Activated T-cell treated with anti-CD3 and anti-CD28 coated beads, Interleukin-2, amount 50 U/mL, for 24 hours (primary cell): ENCODE measurements at regions not wholly inside any gene's neighbourhood (a gene's known extent, or its start where the extent isn't known, plus 50 kb on each side); places are given as distances from the start of the nearest gene placed in this dataset.
"Not testable (repeated sequence)": the region's sequence is repeated elsewhere in the genome, so short reads cannot be mapped to it uniquely, and the experiment has no call there.

Experiments used
- DNase-seq: peaks from one replicate; pipeline ENCODE4 v3.0.0-alpha.2; 2020
- H3K27ac Mint-ChIP-seq: 2 replicates; pipeline ENCODE4 v1.8.0; 2020; ENCODE audit warnings: mild to moderate bottlenecking, mixed read lengths
- H3K27me3 Mint-ChIP-seq: 2 replicates; pipeline ENCODE4 v1.8.0; 2020; ENCODE audit warnings: mixed read lengths
- H3K36me3 Mint-ChIP-seq: 2 replicates; pipeline ENCODE4 v1.8.0; 2020; ENCODE audit warnings: low read depth, mixed read lengths
- H3K4me1 Mint-ChIP-seq: 2 replicates; pipeline ENCODE4 v1.8.0; 2020; ENCODE audit warnings: low read depth, mixed read lengths
- H3K4me3 Mint-ChIP-seq: 2 replicates; pipeline ENCODE4 v1.8.0; 2020; ENCODE audit warnings: mild to moderate bottlenecking, moderate library complexity, mixed read lengths
- H3K9me3 Mint-ChIP-seq: 2 replicates; pipeline ENCODE4 v1.8.0; 2020; ENCODE audit warnings: mixed read lengths

DNA sequence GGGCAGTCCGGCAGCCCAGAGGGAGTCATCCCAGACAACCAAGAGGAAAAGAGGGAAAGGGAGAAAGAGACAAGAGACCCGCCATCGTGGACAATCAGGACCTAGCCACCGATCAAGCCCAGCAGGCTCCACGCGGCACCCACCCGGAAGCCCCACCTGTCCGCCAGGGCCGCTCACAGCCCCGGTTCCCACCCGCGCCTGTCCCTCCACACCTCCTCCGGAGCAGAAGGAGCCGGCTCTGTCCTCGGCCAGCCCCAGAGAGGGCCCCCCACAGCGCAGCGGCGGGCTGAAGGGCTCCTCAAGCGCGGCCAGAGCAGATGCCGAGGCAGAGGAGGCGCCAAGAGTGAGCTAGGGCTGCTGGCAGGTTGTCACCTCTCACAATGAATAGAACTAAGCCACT is 784.7 kb upstream of the FBXO33 start:
- H3K9me3 Mint-ChIP-seq: peaks cover 9% of the 10 kb centered on the region
- no peak for DNase-seq
- no peaks in the 10 kb centered on the region for H3K4me1 Mint-ChIP-seq
- H3K36me3 Mint-ChIP-seq: no peaks in the 10 kb centered on the region
- H3K27ac Mint-ChIP-seq: no peak overlapping the region
- no peaks in the 10 kb centered on the region for H3K27me3 Mint-ChIP-seq
- no peak overlapping the region for H3K4me3 Mint-ChIP-seq

DNA sequence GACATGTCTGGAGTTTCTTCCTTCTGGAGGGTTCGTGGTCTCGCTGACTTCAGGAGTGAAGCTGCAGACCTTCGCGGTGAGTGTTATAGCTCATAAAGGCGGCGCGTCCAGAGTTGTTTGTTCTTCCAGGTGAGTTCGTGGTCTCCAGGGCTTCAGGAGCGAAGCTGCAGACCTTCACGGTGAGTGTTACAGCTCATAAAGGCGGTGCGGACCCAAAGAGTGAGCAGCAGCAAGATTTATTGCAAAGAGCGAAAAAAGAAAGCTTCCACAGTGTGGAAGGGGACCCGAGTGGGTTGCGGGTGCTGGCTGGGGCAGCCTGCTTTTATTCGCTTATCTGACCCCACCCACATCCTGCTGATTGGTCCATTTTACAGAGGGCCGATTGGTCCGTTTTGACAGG is 784.2 kb upstream of the FBXO33 start:
- H3K27me3 Mint-ChIP-seq, H3K4me3 Mint-ChIP-seq, H3K36me3 Mint-ChIP-seq, H3K9me3 Mint-ChIP-seq, DNase-seq, H3K27ac Mint-ChIP-seq, H3K4me1 Mint-ChIP-seq: not testable (repeated sequence)

DNA sequence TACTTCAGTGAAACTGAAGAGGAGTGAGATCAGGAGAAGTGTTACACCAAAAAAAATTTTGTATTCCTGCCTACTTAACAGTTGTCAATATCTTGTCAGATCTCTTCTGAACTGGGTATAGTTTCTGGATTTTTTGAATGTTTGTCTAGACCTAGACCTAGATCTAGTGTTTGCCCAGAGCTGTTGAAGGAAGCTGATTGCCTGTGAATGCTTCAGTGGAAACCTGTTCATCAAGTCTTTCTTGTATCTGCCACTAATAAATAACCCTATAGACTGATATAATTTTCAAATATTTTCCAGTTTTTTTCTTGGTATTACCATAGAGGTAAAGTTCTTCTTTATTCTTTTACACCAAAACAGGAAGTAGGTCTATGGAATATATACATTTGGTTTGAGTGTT is 781.5 kb upstream of the FBXO33 start:
- DNase-seq: no peak
- Mint-ChIP-seq H3K36me3 (no peaks in the 10 kb centered on the region), H3K27ac (no peak overlapping the region), H3K27me3 (no peaks in the 10 kb centered on the region), H3K4me1 (no peaks in the 10 kb centered on the region), H3K9me3 (peaks cover 9% of the 10 kb centered on the region), H3K4me3 (no peak overlapping the region)

DNA sequence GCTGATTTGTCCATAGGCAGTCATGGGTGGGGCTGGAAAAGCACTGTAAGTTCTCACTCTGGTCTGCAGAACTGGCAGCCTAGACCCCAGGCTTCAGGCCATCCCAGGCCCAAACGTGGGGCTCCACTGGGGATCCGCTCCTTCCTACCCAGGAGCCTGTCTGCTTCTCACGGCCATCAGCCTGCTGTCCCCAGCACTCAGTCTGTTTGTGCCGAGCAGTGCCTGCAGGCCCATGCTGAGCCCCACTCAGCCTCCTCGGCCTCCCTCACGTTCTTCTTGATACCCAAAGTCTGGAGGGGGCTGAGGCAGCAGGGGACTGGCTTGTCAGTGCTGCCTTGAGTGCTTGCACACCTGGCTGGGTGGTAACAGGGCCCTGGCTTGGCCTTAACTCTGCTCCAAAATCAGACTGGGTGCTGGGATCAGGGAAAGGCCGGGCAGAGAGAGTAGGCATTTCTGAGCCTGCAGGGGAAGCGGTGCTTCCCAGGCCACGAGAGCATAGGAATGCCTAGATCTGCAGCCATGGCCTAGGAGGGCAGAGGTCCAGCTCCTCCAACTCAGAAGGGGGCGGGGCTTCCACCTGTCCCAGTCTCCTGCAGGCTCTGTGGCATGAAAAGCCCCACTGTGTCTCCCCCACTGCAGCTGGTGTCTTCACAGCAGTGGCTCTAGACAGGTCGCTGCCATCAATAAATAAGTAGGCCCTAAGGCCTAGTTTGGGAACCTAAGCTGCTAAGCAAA is 772.4 kb upstream of the FBXO33 start:
- Mint-ChIP-seq H3K9me3 (peaks cover 7% of the 10 kb centered on the region), H3K27me3 (no peaks in the 10 kb centered on the region), H3K4me3 (no peak overlapping the region), H3K4me1 (no peaks in the 10 kb centered on the region), H3K27ac (no peak overlapping the region), H3K36me3 (no peaks in the 10 kb centered on the region)
- no peak for DNase-seq

DNA sequence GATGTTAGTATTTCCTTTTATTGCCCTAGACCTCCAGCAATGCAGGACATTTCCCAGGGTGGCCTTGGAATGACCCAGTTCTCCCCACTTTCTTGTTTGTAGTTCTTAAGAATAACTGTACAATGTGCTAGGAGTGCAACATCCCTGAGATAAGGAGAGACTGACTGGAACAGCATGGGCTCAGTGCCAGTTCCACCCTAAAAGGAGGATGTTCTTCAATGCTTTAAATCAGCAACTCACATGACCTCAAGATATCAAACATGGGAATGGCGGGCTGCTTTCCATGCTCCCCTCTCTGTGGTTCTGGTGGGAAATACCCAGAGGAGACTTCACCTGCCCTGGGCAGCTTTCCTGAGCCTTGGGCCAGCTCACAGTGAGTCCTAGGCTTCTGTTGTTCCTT is 766.9 kb upstream of the FBXO33 start:
- Mint-ChIP-seq H3K36me3 (no peaks in the 10 kb centered on the region), H3K4me3 (no peak overlapping the region), H3K4me1 (no peaks in the 10 kb centered on the region), H3K27me3 (no peaks in the 10 kb centered on the region), H3K9me3 (peaks cover 3% of the 10 kb centered on the region), H3K27ac (no peak overlapping the region)
- no peak for DNase-seq

DNA sequence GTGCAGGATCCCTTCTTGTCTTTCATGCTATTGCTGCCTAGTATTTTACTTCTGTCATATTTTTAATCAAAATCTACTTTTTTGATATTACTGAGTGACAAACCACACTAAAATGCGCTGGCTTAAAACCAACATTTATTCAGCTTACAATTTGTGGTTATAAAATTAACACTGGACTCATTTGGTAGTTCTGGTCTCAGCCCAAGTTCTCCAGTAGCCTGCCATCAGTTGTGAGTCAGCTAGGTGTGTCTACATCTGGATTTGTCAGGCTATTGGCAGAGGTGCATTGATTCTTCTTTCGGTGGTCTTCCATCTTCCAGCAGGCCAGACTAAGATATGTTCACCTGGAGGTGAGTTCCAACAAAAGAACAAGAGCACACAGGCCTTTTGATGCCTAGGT is 765.1 kb upstream of the FBXO33 start:
- no peak overlapping the region for H3K4me3 Mint-ChIP-seq
- H3K27ac Mint-ChIP-seq: no peak overlapping the region
- no peaks in the 10 kb centered on the region for H3K9me3 Mint-ChIP-seq

DNA sequence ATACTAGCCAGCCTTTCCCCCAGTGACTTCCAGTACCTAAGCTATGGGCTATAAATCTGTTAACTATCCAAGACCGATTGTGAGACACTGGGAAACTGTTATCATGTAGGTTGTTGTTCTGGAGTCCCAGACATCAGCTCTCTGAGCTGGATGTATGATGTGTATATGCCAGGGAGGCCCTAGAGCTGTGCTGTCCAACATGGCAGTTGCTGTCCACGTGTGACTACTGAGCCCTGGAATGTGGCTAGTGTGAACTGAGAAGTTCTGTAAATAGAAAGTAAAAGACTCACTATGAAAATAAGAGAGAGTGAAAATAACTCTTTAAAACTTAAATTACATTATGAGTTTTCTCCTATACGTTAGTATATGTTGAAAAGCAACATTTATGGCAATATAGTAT is 755.8 kb upstream of the FBXO33 start:
- no peak overlapping the region for H3K27ac Mint-ChIP-seq
- no peak overlapping the region for H3K4me3 Mint-ChIP-seq
- no peaks in the 10 kb centered on the region for H3K36me3 Mint-ChIP-seq
- no peaks in the 10 kb centered on the region for H3K4me1 Mint-ChIP-seq
- no peaks in the 10 kb centered on the region for H3K9me3 Mint-ChIP-seq
- DNase-seq: no peak
- H3K27me3 Mint-ChIP-seq: no peaks in the 10 kb centered on the region

More for the DNA sequence above, 765.1 kb upstream of the FBXO33 start:
- Mint-ChIP-seq H3K4me1 (no peaks in the 10 kb centered on the region), H3K27me3 (no peaks in the 10 kb centered on the region), H3K36me3 (no peaks in the 10 kb centered on the region)
- no peak for DNase-seq

DNA sequence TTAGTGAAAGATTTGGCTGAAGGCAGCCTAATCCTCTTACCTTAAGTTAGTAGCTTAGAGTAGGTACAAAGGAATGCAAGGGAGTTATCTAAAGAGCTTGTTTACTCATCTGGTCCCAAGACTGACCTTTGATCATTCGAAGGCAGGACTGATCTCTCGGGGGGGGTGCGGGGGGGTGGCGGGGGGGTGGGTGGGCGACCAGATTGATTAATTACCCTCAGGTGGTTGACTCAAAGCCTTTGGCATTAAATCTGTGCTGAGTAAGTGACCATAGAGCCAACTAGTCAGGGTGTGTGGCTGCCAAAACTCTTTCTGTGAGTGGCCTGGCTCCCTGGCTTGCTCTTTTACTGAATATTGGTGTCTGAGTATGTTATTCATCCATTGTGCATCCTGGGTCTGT is 731.9 kb upstream of the FBXO33 start:
- Mint-ChIP-seq H3K4me3 (no peak overlapping the region), H3K27ac (no peak overlapping the region), H3K4me1 (no peaks in the 10 kb centered on the region), H3K27me3 (no peaks in the 10 kb centered on the region), H3K36me3 (no peaks in the 10 kb centered on the region), H3K9me3 (peaks cover 23% of the 10 kb centered on the region)
- no peak for DNase-seq

DNA sequence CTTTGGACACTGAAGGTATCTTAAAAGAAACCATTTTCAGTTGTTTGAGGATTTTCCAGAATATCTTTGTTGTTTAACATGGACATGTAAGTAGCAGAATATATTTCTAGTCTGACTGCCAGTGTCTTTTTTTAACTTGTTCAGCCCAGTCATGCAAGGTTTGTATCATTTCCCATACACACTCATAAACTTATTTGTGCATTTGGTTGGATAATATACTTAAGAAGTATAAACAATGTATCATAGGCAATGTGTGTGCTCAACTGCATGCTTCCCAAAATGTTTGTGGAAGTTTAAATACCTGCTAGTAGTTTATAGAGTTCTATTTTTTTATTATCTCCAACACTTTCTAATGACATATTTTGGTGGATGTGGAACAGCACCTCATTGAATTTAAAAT is 707.4 kb upstream of the FBXO33 start:
- no peak for DNase-seq
- H3K36me3 Mint-ChIP-seq: no peaks in the 10 kb centered on the region
- H3K27me3 Mint-ChIP-seq: no peaks in the 10 kb centered on the region
- H3K9me3 Mint-ChIP-seq: peaks cover 18% of the 10 kb centered on the region
- H3K4me3 Mint-ChIP-seq: no peak overlapping the region
- no peak overlapping the region for H3K27ac Mint-ChIP-seq
- H3K4me1 Mint-ChIP-seq: no peaks in the 10 kb centered on the region

DNA sequence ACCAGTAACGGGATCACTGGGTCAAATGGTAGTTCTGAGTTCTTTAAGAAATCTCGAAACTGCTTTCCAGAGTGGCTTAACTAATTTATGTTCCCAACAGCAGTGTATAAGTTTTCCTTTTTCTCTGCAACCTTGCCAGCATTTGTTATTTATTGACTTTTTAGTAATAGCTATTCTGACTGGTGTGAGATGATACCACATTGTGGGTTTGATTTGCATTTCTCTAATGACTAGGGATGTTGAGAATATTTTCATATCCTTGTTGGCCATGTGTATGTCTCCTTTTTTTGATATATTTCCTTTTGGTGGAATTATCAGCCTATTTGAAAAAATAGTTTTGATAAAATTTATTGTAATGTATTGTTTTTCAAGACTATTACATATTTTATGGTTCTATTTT is 701.2 kb upstream of the FBXO33 start:
- Mint-ChIP-seq H3K27me3 (no peaks in the 10 kb centered on the region), H3K36me3 (no peaks in the 10 kb centered on the region)

DNA sequence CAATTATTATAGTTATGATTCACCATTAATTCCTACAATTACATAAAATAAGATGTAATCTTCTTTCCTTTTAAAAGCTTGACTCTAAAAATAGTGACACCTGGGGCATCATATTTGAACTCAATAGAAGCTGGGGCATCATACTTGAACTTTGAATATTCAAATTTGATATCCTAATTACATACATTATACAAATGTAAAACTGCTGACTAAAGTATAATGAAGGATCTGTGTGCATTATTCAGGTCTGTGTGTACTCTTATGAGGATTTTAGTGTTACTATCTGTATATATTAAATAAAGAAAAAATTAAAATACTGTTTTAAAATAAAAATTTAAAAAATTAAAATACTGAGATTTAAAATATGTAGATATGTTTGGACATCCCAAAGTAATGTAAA is 696.9 kb upstream of the FBXO33 start:
- no peaks in the 10 kb centered on the region for H3K27me3 Mint-ChIP-seq
- DNase-seq: no peak
- H3K4me1 Mint-ChIP-seq: no peaks in the 10 kb centered on the region
- H3K27ac Mint-ChIP-seq: no peak overlapping the region
- H3K36me3 Mint-ChIP-seq: no peaks in the 10 kb centered on the region
- peaks cover 15% of the 10 kb centered on the region for H3K9me3 Mint-ChIP-seq
- no peak overlapping the region for H3K4me3 Mint-ChIP-seq

More for the DNA sequence above, 701.2 kb upstream of the FBXO33 start:
- Mint-ChIP-seq H3K4me3 (no peak overlapping the region), H3K27ac (no peak overlapping the region), H3K9me3 (peaks cover 27% of the 10 kb centered on the region), H3K4me1 (no peaks in the 10 kb centered on the region)
- DNase-seq: no peak

DNA sequence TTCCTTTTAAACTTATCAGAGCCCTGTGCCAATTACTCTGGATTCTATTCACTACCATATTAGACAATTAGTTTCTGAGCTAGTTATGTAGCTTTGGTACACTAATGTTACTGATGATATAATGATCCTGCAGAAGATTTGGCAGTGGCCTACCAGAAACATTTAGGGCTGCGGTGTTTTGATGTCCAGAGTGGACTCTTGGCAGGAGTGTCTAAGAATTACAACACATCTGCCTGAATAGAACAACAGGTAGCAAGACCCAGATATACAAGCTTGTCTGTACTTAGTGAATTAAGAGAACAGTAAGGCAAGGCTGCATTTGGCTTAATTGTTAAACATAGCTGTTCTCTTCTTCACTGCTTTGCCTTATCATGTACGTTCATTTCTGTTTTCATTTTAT is 691.6 kb upstream of the FBXO33 start:
- H3K4me1 Mint-ChIP-seq: no peaks in the 10 kb centered on the region
- no peak overlapping the region for H3K27ac Mint-ChIP-seq
- peaks cover 5% of the 10 kb centered on the region for H3K9me3 Mint-ChIP-seq
- H3K36me3 Mint-ChIP-seq: no peaks in the 10 kb centered on the region
- DNase-seq: no peak
- no peaks in the 10 kb centered on the region for H3K27me3 Mint-ChIP-seq
- no peak overlapping the region for H3K4me3 Mint-ChIP-seq

DNA sequence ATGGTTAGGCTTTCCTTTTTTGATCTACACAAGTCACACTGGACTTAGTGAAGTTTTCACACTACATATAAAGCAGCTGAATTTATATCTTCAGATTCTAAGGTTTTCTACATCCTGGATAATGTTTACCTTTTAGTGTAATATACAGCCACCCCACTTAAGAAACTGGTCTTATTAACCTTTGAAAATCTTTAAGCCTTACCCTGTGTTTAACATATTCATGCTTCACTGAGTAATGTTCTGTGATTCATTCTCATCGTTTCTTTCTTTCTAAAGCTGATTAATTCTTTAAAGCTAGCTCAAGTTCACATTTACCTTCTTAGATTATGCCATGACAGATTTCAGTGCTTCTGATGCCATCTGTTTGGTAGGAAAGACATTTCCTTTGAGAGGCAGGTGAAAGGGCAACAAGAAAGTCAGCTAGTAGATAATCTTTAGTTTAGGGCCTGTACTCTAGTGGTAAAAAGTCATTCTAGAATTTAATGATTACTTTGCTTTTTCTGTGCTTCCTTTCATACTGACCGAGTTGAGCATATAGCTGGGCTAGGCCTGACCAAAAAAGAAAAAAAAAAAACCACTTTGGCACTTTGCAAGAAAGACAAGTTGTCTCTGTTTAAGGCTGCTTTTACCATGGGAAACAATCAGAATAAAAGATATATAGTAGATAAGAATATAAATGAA is 690.9 kb upstream of the FBXO33 start:
- H3K27me3 Mint-ChIP-seq: no peaks in the 10 kb centered on the region
- H3K9me3 Mint-ChIP-seq: peaks cover 7% of the 10 kb centered on the region
- no peak for DNase-seq
- no peak overlapping the region for H3K4me3 Mint-ChIP-seq
- H3K27ac Mint-ChIP-seq: no peak overlapping the region
- no peaks in the 10 kb centered on the region for H3K4me1 Mint-ChIP-seq
- no peaks in the 10 kb centered on the region for H3K36me3 Mint-ChIP-seq

DNA sequence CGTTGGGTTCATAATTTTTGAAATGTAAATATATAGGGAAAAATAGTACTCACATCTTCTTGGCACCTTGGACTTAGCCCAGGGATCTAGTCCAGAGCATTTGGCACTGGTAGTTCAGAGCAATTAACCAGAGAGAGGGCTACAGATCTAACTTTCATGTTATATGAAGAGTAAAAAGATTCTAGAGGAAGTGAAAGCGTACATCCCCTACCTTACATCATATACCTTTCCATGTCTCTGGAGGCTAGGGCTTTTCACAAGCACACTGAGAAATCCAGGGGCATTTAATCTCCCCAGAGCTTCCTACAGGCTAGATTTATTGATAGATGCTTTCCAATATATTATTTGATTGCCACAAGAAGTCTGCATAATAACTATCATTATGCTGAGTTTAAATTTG is 687.5 kb upstream of the FBXO33 start:
- Mint-ChIP-seq H3K27me3 (no peaks in the 10 kb centered on the region), H3K9me3 (peaks cover 2% of the 10 kb centered on the region), H3K4me1 (no peaks in the 10 kb centered on the region), H3K4me3 (no peak overlapping the region), H3K27ac (no peak overlapping the region), H3K36me3 (no peaks in the 10 kb centered on the region)
- DNase-seq: no peak

DNA sequence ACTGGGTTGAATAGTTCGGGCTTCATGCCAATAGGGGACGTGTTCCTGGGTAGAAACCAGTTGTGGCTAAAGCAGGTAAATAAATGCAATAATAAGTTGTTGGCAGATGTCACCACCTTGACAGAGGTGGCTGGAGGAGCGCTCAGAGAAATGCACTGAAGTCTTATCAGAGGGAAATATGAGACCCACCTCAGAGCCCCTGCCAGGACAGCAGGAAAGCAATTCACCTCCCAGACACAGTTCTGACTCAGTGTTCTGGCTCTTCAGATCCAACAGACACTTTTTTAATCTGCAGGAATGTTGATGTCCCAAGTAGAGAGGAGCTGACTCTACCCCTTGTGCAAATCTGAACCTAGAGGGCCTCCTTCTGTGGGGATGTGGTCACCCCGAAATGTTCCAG is 687.1 kb upstream of the FBXO33 start:
- Mint-ChIP-seq H3K27me3 (no peaks in the 10 kb centered on the region), H3K27ac (no peak overlapping the region), H3K4me1 (no peaks in the 10 kb centered on the region), H3K4me3 (no peak overlapping the region), H3K9me3 (peaks cover 2% of the 10 kb centered on the region), H3K36me3 (no peaks in the 10 kb centered on the region)
- no peak for DNase-seq
